Stimulated activated CD4-positive, alpha-beta T cell treated with anti-CD3 and anti-CD28 coated beads, TNF-alpha, amount 100 ng/mL, for 24 hours (primary cell): ENCODE measurements at regions not wholly inside any gene's neighbourhood (a gene's known extent, or its start where the extent isn't known, plus 50 kb on each side); places are given as distances from the start of the nearest gene placed in this dataset.

Experiments used
- DNase-seq, 3 experiments: peaks; one replicate each; pipeline ENCODE4 v3.0.0-alpha.2; 2020; ENCODE audit warnings: low read depth in 3 of 3

GRCh38 chr11:95389427-95389826, 158.4 kb upstream of the SESN3 start:
- DNase-seq = no peak

- DNase-seq = no peak
These were observed 157.1 kb upstream of the SESN3 start for GRCh38 chr11:95388086-95388485.

GRCh38 chr11:95387325-95387724, 156.3 kb upstream of the SESN3 start:
- DNase-seq = no peak

- no peak for DNase-seq
These were observed 154.6 kb upstream of the SESN3 start for GRCh38 chr11:95385577-95385976.

GRCh38 chr11:95379479-95379878, 148.5 kb upstream of the SESN3 start:
- DNase-seq = no peak

GRCh38 chr11:95378789-95379188, 147.8 kb upstream of the SESN3 start:
- no peak for DNase-seq

- no peak for DNase-seq
These were observed 147.1 kb upstream of the SESN3 start for GRCh38 chr11:95378111-95378510.

- no peak for DNase-seq
These were observed 144.9 kb upstream of the SESN3 start for GRCh38 chr11:95375886-95376285.

GRCh38 chr11:95375451-95375850, 144.4 kb upstream of the SESN3 start:
- no peak for DNase-seq

- DNase-seq = no peak
These were observed 143.1 kb upstream of the SESN3 start for GRCh38 chr11:95374105-95374504.

- DNase-seq = no peak
These were observed 142.2 kb upstream of the SESN3 start for GRCh38 chr11:95373241-95373640.

GRCh38 chr11:95372097-95372656, 141.2 kb upstream of the SESN3 start:
- DNase-seq = no peak

- no peak for DNase-seq
These were observed 140.2 kb upstream of the SESN3 start for GRCh38 chr11:95371153-95371552.

GRCh38 chr11:95367726-95368125, 136.7 kb upstream of the SESN3 start:
- no peak for DNase-seq

- DNase-seq = no peak
These were observed 134.3 kb upstream of the SESN3 start for GRCh38 chr11:95365348-95365747.

GRCh38 chr11:95364324-95365295, 133.6 kb upstream of the SESN3 start:
- no peak for DNase-seq

- no peak for DNase-seq
These were observed 132.7 kb upstream of the SESN3 start for GRCh38 chr11:95363708-95364107.

GRCh38 chr11:95363164-95363563, 132.2 kb upstream of the SESN3 start:
- no peak for DNase-seq

- DNase-seq = no peak
These were observed 130.2 kb upstream of the SESN3 start for GRCh38 chr11:95361180-95361579.

GRCh38 chr11:95360377-95361075, 129.5 kb upstream of the SESN3 start:
- DNase-seq = no peak

- no peak for DNase-seq
These were observed 128.8 kb upstream of the SESN3 start for GRCh38 chr11:95359756-95360155.

GRCh38 chr11:95359341-95359663, 128.3 kb upstream of the SESN3 start:
- no peak for DNase-seq
